Stomach smooth muscle (tissue), 2 donors: ENCODE measurements at regions not wholly inside any gene's neighbourhood (a gene's known extent, or its start where the extent isn't known, plus 50 kb on each side); places are given as distances from the start of the nearest gene placed in this dataset.

Experiments used
- H3K27ac ChIP-seq: one replicate; pipeline ENCODE4 v1.7.0; 2013; ENCODE audit warnings: mild to moderate bottlenecking, low read length, inconsistent platforms
- H3K27me3 ChIP-seq, 2 donors: one replicate each; pipeline ENCODE4 v1.7.0; 2013; ENCODE audit warnings: low read length in 2 of 2; ENCODE audit not compliant: insufficient read depth in 2 of 2, control insufficient read depth in 1 of 2
- H3K36me3 ChIP-seq, 2 donors: one replicate each; pipeline ENCODE4 v1.7.0; 2013; ENCODE audit warnings: low read length in 2 of 2; ENCODE audit not compliant: control insufficient read depth in 2 of 2, insufficient read depth in 2 of 2
- H3K4me1 ChIP-seq: one replicate; pipeline ENCODE4 v1.7.0; 2013; ENCODE audit warnings: low read length; ENCODE audit not compliant: control insufficient read depth, insufficient read depth
- H3K4me3 ChIP-seq, 2 donors: one replicate each; pipeline ENCODE4 v1.7.0; 2013; ENCODE audit warnings: low read length in 2 of 2
- H3K9ac ChIP-seq, 2 donors: one replicate each; pipeline ENCODE4 v1.7.0; 2013; ENCODE audit warnings: low read length in 2 of 2, mild to moderate bottlenecking in 1 of 2
- H3K9me3 ChIP-seq, 2 donors: one replicate each; pipeline ENCODE4 v1.7.0; 2013; ENCODE audit warnings: low read length in 2 of 2; ENCODE audit not compliant: control insufficient read depth in 2 of 2
- donor health status: healthy.
- donor health status: Pancreatic carcinoma.

DNA sequence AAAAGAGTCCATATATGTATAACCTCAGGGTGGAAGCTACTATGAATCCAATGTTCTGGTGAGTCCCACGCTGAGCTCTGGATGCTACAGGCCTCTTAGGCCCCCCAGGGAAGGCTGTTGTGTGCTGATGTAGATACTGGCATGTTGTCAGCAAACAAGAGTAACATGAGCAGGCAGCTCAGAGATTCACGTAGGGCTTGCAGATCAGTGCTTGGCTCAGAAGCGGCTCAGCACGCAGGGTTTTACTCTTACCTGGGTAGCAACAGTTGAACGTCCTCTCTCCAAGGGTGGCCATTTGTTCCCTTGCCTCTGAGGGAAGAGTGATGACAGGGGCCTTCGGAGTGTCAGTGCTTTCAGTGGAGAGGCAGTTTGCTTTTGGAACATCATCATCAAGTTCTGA, 93.4 kb downstream of the ZFP64 start:
- no peak overlapping the region for H3K4me3 ChIP-seq
- H3K36me3 ChIP-seq = peaks cover 0 to 6% of the 10 kb centered on the region in 2 donors
- no peaks in the 10 kb centered on the region for H3K4me1 ChIP-seq
- no peaks in the 10 kb centered on the region for H3K9me3 ChIP-seq
- no peak overlapping the region for H3K9ac ChIP-seq
- H3K27ac ChIP-seq = no peak overlapping the region
- H3K27me3 ChIP-seq = no peaks in the 10 kb centered on the region

DNA sequence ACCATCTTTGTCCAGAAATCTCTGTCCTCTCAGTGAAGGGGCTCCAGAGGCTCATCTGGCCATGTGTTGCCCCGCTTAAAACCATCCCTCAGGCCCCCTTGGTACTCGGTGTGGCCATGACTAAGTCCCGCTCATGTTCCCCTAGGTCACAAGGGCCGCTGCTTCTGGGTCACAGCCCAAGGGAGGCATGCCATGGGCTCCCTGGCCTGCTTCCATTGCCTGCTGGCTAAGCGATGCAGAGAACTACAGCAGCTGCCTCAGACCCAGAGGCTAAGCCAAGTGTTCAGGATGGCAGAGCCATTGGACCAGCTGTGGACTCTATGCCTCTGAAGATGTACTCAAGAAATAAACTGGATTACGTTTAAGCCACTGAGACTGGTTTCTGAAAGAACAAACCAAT, 95.5 kb downstream of the ZFP64 start:
- peaks cover 0 to 6% of the 10 kb centered on the region in 2 donors for H3K36me3 ChIP-seq
- H3K9me3 ChIP-seq = no peaks in the 10 kb centered on the region
- no peak overlapping the region for H3K4me3 ChIP-seq
- H3K27ac ChIP-seq = no peak overlapping the region
- no peaks in the 10 kb centered on the region for H3K4me1 ChIP-seq
- no peaks in the 10 kb centered on the region for H3K27me3 ChIP-seq
- no peak overlapping the region for H3K9ac ChIP-seq

DNA sequence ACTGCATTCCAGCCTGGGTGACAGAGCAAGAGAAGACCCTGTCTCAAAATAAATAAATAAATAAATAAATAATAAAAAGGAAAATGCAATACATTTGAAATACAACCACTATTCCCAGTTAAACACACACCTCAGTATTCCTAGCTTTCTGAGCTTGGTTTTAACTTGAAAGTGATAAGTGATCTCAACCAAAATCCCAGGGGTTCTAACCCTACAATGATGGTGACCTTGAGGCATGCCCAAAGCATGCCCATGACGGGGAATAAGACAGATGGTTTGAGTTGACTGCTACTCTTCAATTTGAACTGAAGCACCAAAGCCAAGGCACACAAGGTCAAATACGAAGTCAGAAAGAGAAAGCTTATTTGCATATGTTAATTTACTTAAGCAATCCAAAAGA, 96.9 kb downstream of the ZFP64 start:
- no peak overlapping the region for H3K4me3 ChIP-seq
- no peak overlapping the region for H3K27ac ChIP-seq
- no peaks in the 10 kb centered on the region for H3K9me3 ChIP-seq
- peaks cover 0 to 6% of the 10 kb centered on the region in 2 donors for H3K36me3 ChIP-seq
- H3K27me3 ChIP-seq = no peaks in the 10 kb centered on the region
- H3K9ac ChIP-seq = no peak overlapping the region
- H3K4me1 ChIP-seq = no peaks in the 10 kb centered on the region

DNA sequence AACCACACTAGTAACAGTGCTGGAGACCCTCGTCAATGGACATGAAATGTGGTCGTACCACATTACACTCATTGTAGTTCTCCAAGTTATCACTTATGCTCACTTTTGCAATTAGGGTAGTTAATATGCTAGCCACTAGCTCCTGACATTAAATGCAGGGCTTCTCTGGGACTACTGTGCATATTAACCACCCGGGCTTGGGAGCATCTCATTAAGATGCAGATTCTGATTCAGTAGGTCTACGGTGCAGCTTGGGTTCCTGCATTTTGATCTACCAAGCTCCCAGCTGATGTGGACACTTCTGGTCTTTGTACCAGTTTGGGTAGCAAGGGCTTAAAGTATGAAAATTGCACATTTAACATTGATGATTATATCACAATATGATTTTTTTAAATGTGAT, 98.0 kb downstream of the ZFP64 start:
- no peaks in the 10 kb centered on the region for H3K27me3 ChIP-seq
- H3K4me1 ChIP-seq = no peaks in the 10 kb centered on the region
- H3K36me3 ChIP-seq = peaks cover 2 to 6% of the 10 kb centered on the region in 2 donors
- H3K9ac ChIP-seq = no peak overlapping the region
- no peak overlapping the region for H3K4me3 ChIP-seq
- no peaks in the 10 kb centered on the region for H3K9me3 ChIP-seq
- no peak overlapping the region for H3K27ac ChIP-seq

DNA sequence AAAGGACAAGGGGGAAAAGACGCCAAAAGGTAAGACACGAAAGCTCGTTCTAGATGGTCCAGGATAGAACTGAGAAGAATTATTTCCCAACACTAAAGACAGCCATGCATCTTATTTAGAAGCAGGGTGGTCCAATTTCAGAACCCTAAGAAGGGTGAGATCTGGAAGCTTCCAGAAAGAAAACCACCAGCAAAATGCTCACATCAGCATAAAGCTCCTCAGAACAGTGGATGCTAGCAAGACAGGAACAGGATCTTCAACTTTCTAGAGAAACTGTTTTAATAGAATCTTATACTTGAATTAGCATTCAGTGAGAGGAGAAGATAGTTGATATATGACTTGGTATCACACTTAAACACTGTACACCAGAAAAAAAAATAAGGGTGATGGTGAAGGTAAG, 101.5 kb downstream of the ZFP64 start:
- peaks cover 4 to 12% of the 10 kb centered on the region in 2 donors for H3K36me3 ChIP-seq
- H3K4me1 ChIP-seq = no peaks in the 10 kb centered on the region
- H3K27ac ChIP-seq = no peak overlapping the region
- H3K27me3 ChIP-seq = no peaks in the 10 kb centered on the region
- H3K9me3 ChIP-seq = peaks cover 0 to 4% of the 10 kb centered on the region in 2 donors
- no peak overlapping the region for H3K4me3 ChIP-seq
- no peak overlapping the region for H3K9ac ChIP-seq

DNA sequence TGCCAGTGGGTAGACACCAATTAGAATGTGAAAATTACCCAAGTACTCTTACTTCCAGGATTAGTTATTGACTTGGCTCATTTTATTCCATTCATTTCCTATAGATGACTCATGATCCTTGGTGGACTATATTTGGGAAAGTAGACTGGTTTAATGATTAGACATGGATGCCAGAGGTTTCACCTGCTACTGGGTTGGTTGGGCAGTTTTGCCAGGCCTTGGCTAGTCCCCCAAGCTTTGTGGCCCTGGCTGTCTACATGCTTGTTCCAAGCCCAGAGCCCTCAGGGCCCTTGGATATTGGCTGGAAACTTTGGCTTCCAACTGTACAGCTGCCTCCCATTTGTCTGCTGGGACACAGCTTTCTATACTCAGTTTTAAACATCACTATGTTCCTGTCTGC, 104.1 kb downstream of the ZFP64 start:
- no peak overlapping the region for H3K9ac ChIP-seq
- no peak overlapping the region for H3K4me3 ChIP-seq
- peaks cover 0 to 4% of the 10 kb centered on the region in 2 donors for H3K9me3 ChIP-seq
- no peak overlapping the region for H3K27ac ChIP-seq
- no peaks in the 10 kb centered on the region for H3K4me1 ChIP-seq
- no peaks in the 10 kb centered on the region for H3K27me3 ChIP-seq
- H3K36me3 ChIP-seq = peaks cover 4 to 16% of the 10 kb centered on the region in 2 donors

DNA sequence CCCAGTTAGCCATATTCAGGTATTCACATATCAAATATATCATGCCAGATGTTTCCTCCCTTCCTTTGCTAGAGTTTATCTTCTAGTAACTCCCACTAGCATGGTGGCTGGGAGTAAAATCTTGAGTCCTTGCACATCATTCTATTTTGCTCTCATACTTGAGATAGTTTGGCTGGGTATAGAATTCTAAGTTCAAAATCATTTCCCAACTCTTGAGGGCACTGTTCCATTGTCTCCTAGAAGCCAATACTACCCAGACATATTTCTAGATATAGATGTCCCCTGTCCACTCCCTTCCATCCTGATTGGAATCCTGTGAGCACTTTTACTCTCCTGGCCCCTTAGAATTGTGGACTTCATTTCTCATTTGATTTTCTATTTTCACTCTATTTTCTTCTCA, 104.7 kb downstream of the ZFP64 start:
- Histone ChIP-seq H3K9ac (no peak overlapping the region), H3K27me3 (no peaks in the 10 kb centered on the region), H3K9me3 (peaks cover 0 to 4% of the 10 kb centered on the region in 2 donors), H3K4me1 (no peaks in the 10 kb centered on the region), H3K36me3 (peaks cover 4 to 16% of the 10 kb centered on the region in 2 donors), H3K27ac (no peak overlapping the region), H3K4me3 (no peak overlapping the region)

DNA sequence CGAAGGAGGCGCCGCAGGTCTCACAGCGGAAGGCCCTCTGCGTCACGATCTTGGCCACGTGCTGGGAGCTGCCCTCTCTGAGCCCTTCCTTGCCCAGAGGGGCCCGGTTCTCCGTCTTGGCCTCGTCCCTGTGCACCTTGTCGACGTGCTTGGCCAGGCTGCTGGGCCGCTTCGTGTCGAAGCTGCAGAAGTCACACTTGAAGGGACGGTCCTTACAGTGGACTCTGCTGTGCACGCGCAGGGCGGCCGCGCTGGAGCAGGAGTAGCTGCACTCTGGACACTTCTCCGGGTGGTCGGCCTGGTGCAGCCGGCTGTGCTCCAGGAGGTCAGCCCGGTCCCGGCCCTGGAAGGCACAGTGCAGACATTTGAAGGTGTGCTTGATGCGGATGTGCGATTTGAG, 106.9 kb downstream of the ZFP64 start:
- no peak overlapping the region for H3K4me3 ChIP-seq
- H3K9ac ChIP-seq = no peak overlapping the region
- peaks cover 0 to 4% of the 10 kb centered on the region in 2 donors for H3K9me3 ChIP-seq
- H3K4me1 ChIP-seq = no peaks in the 10 kb centered on the region
- H3K36me3 ChIP-seq = peaks cover 4 to 16% of the 10 kb centered on the region in 2 donors
- H3K27ac ChIP-seq = no peak overlapping the region
- H3K27me3 ChIP-seq = no peaks in the 10 kb centered on the region

DNA sequence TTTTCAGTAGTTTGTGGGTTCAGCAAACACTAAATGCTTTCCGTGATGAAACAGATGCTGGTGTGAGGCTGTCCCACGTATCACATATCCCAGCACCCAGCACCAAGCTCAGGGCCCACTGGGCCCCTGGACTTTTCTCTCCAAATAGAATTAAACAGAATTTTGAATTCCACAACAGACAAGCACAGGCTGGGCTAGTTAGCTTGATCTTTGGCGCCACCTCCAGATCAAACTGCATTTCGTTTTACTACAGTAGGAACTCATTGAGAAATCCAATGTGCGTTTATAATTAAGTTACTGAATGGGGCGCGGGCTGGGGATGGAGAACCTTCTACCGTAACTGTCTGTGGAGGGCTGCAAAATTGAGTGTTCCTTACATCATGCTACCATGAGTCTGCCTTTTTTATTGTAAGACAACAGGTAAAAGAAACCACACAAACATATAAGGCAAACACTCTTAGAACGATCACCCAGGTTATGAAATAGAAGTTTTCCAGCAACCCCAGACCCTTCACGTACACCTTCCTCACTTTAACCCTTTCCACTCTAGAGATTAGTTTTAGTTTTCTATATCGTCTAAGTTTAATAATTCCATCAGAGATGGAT, 107.8 kb downstream of the ZFP64 start:
- H3K27ac ChIP-seq = no peak overlapping the region
- no peaks in the 10 kb centered on the region for H3K4me1 ChIP-seq
- H3K9me3 ChIP-seq = peaks cover 0 to 4% of the 10 kb centered on the region in 2 donors
- no peak overlapping the region for H3K9ac ChIP-seq
- H3K4me3 ChIP-seq = no peak overlapping the region
- no peaks in the 10 kb centered on the region for H3K27me3 ChIP-seq
- H3K36me3 ChIP-seq = peaks cover 4 to 15% of the 10 kb centered on the region in 2 donors

DNA sequence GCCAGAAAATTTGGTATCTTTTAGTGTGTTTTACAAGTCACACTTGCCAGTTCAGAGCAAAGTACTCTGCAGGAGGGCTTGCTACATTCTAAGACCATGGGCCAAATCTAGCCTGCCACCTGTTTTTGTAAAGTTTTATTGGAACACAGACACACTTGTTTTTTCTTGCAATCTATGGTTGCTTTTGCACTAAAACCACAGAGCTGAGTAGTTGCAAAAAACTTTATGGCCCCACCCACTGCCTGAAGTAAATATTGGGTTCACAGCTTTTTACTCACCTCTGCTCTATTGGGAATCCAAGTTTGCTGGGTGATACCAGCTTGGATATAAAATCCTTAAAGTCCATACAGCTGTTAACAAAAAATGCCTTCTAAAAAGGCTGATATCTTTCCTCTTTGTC, 109.0 kb downstream of the ZFP64 start:
- no peaks in the 10 kb centered on the region for H3K4me1 ChIP-seq
- no peak overlapping the region for H3K4me3 ChIP-seq
- H3K36me3 ChIP-seq = peaks cover 4 to 8% of the 10 kb centered on the region in 2 donors
- H3K27me3 ChIP-seq = no peaks in the 10 kb centered on the region
- H3K9me3 ChIP-seq = peaks cover 0 to 4% of the 10 kb centered on the region in 2 donors
- H3K27ac ChIP-seq = no peak overlapping the region
- no peak overlapping the region for H3K9ac ChIP-seq

DNA sequence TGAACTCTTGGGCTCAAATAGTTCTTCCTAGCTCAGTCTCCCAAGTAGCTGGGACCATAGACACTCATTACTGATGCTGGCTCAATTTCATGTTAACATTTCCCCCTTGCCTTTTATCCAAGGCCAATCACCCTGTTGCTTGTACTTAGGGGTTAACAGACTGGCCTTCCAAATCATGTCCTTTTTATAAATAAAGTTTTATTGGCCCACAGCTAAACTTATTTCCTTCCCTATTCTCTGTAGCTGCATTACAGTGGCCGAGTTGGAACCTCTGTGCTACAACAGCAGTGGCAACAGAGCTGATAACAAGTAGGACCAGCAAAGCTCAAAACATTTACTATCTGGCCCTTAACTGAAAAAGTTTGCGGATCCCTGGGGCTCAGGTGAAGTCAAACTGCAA, 109.8 kb downstream of the ZFP64 start:
- Histone ChIP-seq H3K9me3 (peaks cover 0 to 2% of the 10 kb centered on the region in 2 donors), H3K27ac (no peak overlapping the region), H3K4me3 (no peak overlapping the region), H3K36me3 (peaks cover 4% of the 10 kb centered on the region in 2 donors), H3K4me1 (no peaks in the 10 kb centered on the region), H3K27me3 (no peaks in the 10 kb centered on the region), H3K9ac (no peak overlapping the region)
